Liver (tissue), 3 donors: ENCODE measurements at regions not wholly inside any gene's neighbourhood (a gene's known extent, or its start where the extent isn't known, plus 50 kb on each side); places are given as distances from the start of the nearest gene placed in this dataset.

Experiments
- ATF3 ChIP-seq: IDR thresholded peaks from 2 replicates; pipeline ENCODE4 v1.6.1; 2016; ENCODE audit warnings: antibody characterized with exemption
- CTCF ChIP-seq: fragments of 150-350 bp; IDR thresholded peaks from 2 replicates; pipeline ENCODE4 v1.5.1; 2017; ENCODE audit warnings: improper control_type of control experiment, low read depth, low read length; ENCODE audit not compliant: missing input control
- GABPA ChIP-seq, 2 donors: IDR thresholded peaks in 1 of 2; conservative IDR thresholded peaks in 1 of 2; 2 replicates each; pipeline ENCODE4 v1.6.1; 2016; ENCODE audit warnings: antibody characterized with exemption in 2 of 2, mild to moderate bottlenecking in 1 of 2, moderate library complexity in 1 of 2
- HNF4G ChIP-seq: IDR thresholded peaks from 2 replicates; pipeline ENCODE4 v1.6.1; 2016; ENCODE audit warnings: antibody characterized with exemption
- MAX ChIP-seq: IDR thresholded peaks from 2 replicates; pipeline ENCODE4 v1.6.1; 2016; ENCODE audit warnings: antibody characterized with exemption
- RAD21 ChIP-seq, 2 donors: IDR thresholded peaks; 2 replicates each; pipeline ENCODE4 v1.6.1; 2016; ENCODE audit warnings: antibody characterized with exemption in 2 of 2, mild to moderate bottlenecking in 2 of 2
- REST ChIP-seq: IDR thresholded peaks from 2 replicates; pipeline ENCODE4 v1.6.1; 2016; ENCODE audit warnings: antibody characterized with exemption, mild to moderate bottlenecking
- TAF1 ChIP-seq: conservative IDR thresholded peaks from 2 replicates; pipeline ENCODE4 v1.6.1; 2016; ENCODE audit warnings: antibody characterized with exemption, mild to moderate bottlenecking
- YY1 ChIP-seq: IDR thresholded peaks from 2 replicates; pipeline ENCODE4 v1.6.1; 2016; ENCODE audit warnings: antibody characterized with exemption, mild to moderate bottlenecking
- ZBTB33 ChIP-seq: IDR thresholded peaks from 2 replicates; pipeline ENCODE4 v1.6.1; 2016; ENCODE audit warnings: antibody characterized with exemption
- donor health status: healthy.
- donor health status: healthy.

GRCh38 chr18:3368193-3368592 is 81.8 kb upstream of the TGIF1 start:
- no peak for TF ChIP-seq CTCF
- TF ChIP-seq YY1: peak; percentile 25
- TF ChIP-seq RAD21 (IDR thresholded peaks at IDR 0.05): peak in 1 of 2 donors; percentile 30
- no peak for TF ChIP-seq HNF4G
- TF ChIP-seq ZBTB33: peak; percentile 53
- no peak for TF ChIP-seq MAX
- no peak for TF ChIP-seq TAF1
- no peak for TF ChIP-seq GABPA (IDR thresholded peaks at IDR 0.05 in 1 of 2, conservative IDR thresholded peaks at IDR 0.05 in 1 of 2)
- peak; percentile 41 for TF ChIP-seq REST
- no peak for TF ChIP-seq ATF3
